Small intestine (tissue), 7 donors: ENCODE measurements at regions not wholly inside any gene's neighbourhood (a gene's known extent, or its start where the extent isn't known, plus 50 kb on each side); places are given as distances from the start of the nearest gene placed in this dataset.

Experiments used
- DNase-seq, 2 donors: peaks; one replicate each; pipeline versions ENCODE4 v3.0.0 to v3.0.0-alpha.2; 2013
- FAIRE-seq: peaks from 2 replicates; lab custom pipeline; 2012; peaks lifted over from hg19 to GRCh38; lab: Jason Lieb, UNC
- H3K27ac ChIP-seq, 3 donors: one replicate each; pipeline ENCODE4 v1.5.1; 2013; ENCODE audit warnings: low read length in 2 of 3, mild to moderate bottlenecking in 2 of 3, control low read depth in 1 of 3, inconsistent platforms in 1 of 3, low read depth in 1 of 3, moderate library complexity in 1 of 3
- H3K27me3 ChIP-seq, 3 donors: one replicate each; pipeline ENCODE4 v1.6.1; 2013; ENCODE audit warnings: low read length in 3 of 3, inconsistent platforms in 1 of 3; ENCODE audit not compliant: control insufficient read depth in 3 of 3, insufficient read depth in 3 of 3
- H3K36me3 ChIP-seq, 3 donors: one replicate each; pipeline ENCODE4 v1.6.1; 2013; ENCODE audit warnings: low read length in 3 of 3, inconsistent platforms in 1 of 3, low read depth in 1 of 3, mild to moderate bottlenecking in 1 of 3, moderate library complexity in 1 of 3; ENCODE audit not compliant: control insufficient read depth in 3 of 3, insufficient read depth in 2 of 3
- H3K4me1 ChIP-seq, 3 donors: one replicate each; pipeline ENCODE4 v1.6.1; 2013; ENCODE audit warnings: low read length in 2 of 3, inconsistent platforms in 1 of 3, low read depth in 1 of 3, mild to moderate bottlenecking in 1 of 3, moderate library complexity in 1 of 3; ENCODE audit not compliant: control insufficient read depth in 3 of 3, insufficient read depth in 2 of 3
- H3K4me3 ChIP-seq, 3 donors: one replicate each; pipeline ENCODE4 v1.5.1; 2013; ENCODE audit warnings: low read length in 3 of 3, control low read depth in 1 of 3, inconsistent platforms in 1 of 3, low read depth in 1 of 3, mild to moderate bottlenecking in 1 of 3, moderate library complexity in 1 of 3
- H3K9me3 ChIP-seq, 2 donors: one replicate each; pipeline ENCODE4 v1.6.1; 2013; ENCODE audit warnings: low read depth in 1 of 2, low read length in 1 of 2; ENCODE audit not compliant: control insufficient read depth in 2 of 2, insufficient read depth in 1 of 2
- WGBS, 3 donors: extraction: QIAGEN DNeasy Blood & Tissue Kit; methylation state at CpG; one replicate each; pipeline ENCODE4 v1.1.7; 2013; 5-methylcytosine and 5-hydroxymethylcytosine counted together
- donor health status: healthy with polysubstance abuse.
- donor health status: control.
- donor health status: control.
- donor health status: Bipolar disorder and iron deficiency.
- donor health status: healthy.

DNA sequence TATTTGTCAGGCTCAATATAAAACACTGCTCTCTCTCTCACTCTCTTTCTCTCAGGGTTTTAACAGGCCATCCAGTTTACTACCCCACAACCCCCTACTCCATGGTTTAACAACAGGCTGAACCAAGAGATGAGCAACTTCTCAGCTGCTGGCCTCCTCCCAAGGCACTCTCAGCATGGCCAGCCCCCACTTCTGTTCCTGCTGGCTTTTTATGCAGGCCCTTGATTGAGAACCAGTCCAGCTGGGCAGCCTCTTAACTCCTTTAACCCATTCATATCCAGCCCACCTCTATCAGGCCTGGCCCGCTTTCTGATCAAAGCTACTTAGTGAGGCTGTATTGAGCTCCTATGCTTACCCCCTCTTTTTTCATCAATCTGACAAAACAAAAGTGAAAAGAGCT is 346.8 kb upstream of the POU3F2 start:
- FAIRE-seq: no peak
- no peak overlapping the region for H3K4me3 ChIP-seq
- H3K27me3 ChIP-seq: peaks cover 0 to 3% (median 2%) of the 10 kb centered on the region in 3 donors
- no peaks in the 10 kb centered on the region for H3K36me3 ChIP-seq
- no peak overlapping the region for H3K27ac ChIP-seq
- WGBS, 3 donors: 52 to 87% (median 67%) methylated on average over 1 of the region's 1 CpG
- DNase-seq: no peak
- no peaks in the 10 kb centered on the region for H3K9me3 ChIP-seq
- no peaks in the 10 kb centered on the region for H3K4me1 ChIP-seq

- Histone ChIP-seq H3K4me1 (no peaks in the 10 kb centered on the region), H3K27me3 (no peaks in the 10 kb centered on the region), H3K36me3 (no peaks in the 10 kb centered on the region), H3K27ac (no peak overlapping the region), H3K9me3 (no peaks in the 10 kb centered on the region), H3K4me3 (no peak overlapping the region)
- no peak for FAIRE-seq
- no peak for DNase-seq
- WGBS, 3 donors: 61 to 64% (median 62%) methylated on average over 7 of the region's 7 CpGs
These were observed 336.1 kb upstream of the POU3F2 start for GRCh38 chr6:98498144-98498775.

DNA sequence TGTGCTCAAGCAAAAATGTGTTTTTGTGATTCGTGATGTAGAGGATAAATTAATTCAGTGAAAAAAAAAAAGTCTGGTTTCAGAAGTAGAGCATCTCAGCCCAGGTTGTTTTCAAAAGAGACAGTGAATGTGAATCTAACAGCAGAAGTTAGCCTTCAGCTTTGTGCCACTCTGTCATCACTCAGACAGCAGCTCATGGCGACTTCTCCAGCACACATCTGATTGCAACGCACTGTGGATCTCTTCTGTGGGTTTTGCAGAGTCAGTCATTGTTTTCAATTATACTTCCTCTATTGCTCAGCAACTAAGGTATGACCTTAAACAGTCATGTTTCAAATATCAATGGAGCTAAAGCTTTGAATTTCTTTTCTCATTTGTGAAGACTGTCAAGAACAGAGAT is 335.5 kb upstream of the POU3F2 start:
- DNase-seq (no peak), FAIRE-seq (no peak)
- no peaks in the 10 kb centered on the region for H3K9me3 ChIP-seq
- H3K4me1 ChIP-seq: no peaks in the 10 kb centered on the region
- no peak overlapping the region for H3K4me3 ChIP-seq
- H3K36me3 ChIP-seq: no peaks in the 10 kb centered on the region
- 23 to 38% (median 35%) methylated on average over 3 of the region's 3 CpGs for WGBS, 3 donors
- H3K27me3 ChIP-seq: no peaks in the 10 kb centered on the region
- no peak overlapping the region for H3K27ac ChIP-seq

DNA sequence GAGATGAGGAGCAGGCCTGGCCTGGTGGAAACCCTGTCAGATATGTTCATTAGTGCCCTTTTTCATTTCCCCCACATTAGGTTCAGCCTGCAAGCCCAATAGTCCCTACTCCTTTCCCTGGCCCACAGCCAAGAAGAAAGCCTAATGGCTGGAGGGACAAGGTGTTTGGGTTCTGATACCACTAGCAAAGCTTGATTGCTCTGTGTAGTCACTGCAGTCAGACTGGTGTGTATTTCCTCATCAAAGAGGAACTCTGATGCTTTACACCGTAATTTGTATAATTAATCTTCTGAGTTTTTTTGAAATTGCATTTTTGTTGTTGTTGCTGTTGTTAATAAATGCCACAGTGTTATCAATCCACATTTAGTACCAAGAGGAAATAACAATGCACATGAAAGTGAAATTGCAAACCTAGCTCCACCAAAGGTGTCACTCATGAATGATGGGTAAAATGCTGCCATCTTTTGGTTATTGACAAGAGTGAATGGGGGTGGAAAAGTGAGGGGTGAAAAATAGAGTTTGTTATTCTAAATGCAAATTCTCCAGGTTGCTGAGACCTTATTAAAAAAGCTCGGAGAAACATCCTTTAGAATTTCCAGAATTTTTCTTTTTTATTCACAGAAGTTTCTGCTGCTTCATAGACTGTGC is 320.2 kb upstream of the POU3F2 start:
- Histone ChIP-seq H3K4me1 (no peaks in the 10 kb centered on the region), H3K27ac (no peak overlapping the region), H3K27me3 (no peaks in the 10 kb centered on the region), H3K4me3 (no peak overlapping the region), H3K9me3 (no peaks in the 10 kb centered on the region), H3K36me3 (no peaks in the 10 kb centered on the region)
- WGBS, 3 donors: 60 to 80% (median 67%) methylated on average over 2 of the region's 2 CpGs
- FAIRE-seq: no peak
- peak in 1 of 2 donors; percentile 6 for DNase-seq

DNA sequence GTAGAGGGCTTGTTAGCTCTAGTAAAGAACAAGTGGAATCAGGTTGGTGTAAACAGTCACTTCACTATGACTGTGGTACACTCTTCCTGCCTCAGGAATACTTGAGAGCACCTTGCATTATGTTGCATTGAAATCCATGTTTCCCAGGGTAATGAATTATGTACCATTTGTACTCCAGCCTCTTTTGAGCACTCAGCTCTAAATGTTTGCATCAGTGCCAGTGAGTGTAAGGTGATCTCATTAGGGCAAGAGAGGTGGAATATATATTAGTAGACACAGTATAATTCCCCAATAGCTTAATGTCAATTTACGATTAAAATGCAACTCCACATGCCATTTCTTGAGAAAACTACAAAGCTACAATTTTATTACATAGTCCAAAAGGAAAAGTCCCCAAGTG is 319.6 kb upstream of the POU3F2 start:
- no peaks in the 10 kb centered on the region for H3K9me3 ChIP-seq
- DNase-seq (no peak), FAIRE-seq (no peak)
- no peaks in the 10 kb centered on the region for H3K27me3 ChIP-seq
- H3K4me3 ChIP-seq: no peak overlapping the region
- no peaks in the 10 kb centered on the region for H3K36me3 ChIP-seq
- 76 to 92% (median 91%) methylated on average over 1 of the region's 1 CpG for WGBS, 3 donors
- no peaks in the 10 kb centered on the region for H3K4me1 ChIP-seq
- H3K27ac ChIP-seq: no peak overlapping the region

DNA sequence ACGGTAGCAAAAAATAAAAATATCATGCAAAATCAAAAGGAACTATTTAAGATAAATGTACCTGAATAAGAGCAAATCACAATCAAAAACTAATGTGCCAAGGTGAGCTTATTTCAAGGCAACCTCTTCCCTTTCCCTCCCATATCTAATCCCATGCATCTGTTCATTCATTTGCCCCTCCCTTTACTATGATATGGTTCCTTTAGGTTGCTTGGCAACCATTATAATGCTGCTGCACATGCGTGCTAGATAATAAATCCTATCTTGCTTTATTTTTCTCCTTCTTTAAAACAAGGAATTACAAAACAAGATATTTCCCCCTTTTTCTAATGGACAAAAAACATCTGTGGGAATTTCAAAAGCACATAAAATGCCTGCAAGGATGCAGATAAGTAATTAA is 318.2 kb upstream of the POU3F2 start:
- no peak for FAIRE-seq
- H3K9me3 ChIP-seq: no peaks in the 10 kb centered on the region
- H3K27me3 ChIP-seq: no peaks in the 10 kb centered on the region
- H3K27ac ChIP-seq: no peak overlapping the region
- WGBS, 3 donors: 37 to 57% (median 46%) methylated on average over 2 of the region's 2 CpGs
- no peaks in the 10 kb centered on the region for H3K36me3 ChIP-seq
- DNase-seq: no peak
- H3K4me1 ChIP-seq: no peaks in the 10 kb centered on the region
- H3K4me3 ChIP-seq: no peak overlapping the region

GRCh38 chr6:98516866-98517265 is 317.5 kb upstream of the POU3F2 start:
- no peaks in the 10 kb centered on the region for H3K4me1 ChIP-seq
- WGBS, 3 donors: 30 to 41% (median 39%) methylated on average over 4 of the region's 4 CpGs
- no peak overlapping the region for H3K4me3 ChIP-seq
- no peaks in the 10 kb centered on the region for H3K36me3 ChIP-seq
- no peaks in the 10 kb centered on the region for H3K9me3 ChIP-seq
- no peaks in the 10 kb centered on the region for H3K27me3 ChIP-seq
- FAIRE-seq (no peak), DNase-seq (no peak)
- H3K27ac ChIP-seq: no peak overlapping the region

GRCh38 chr6:98525860-98526259 is 308.5 kb upstream of the POU3F2 start:
- Histone ChIP-seq H3K9me3 (peaks cover 0 to 2% of the 10 kb centered on the region in 2 donors), H3K27me3 (no peaks in the 10 kb centered on the region), H3K4me1 (no peaks in the 10 kb centered on the region), H3K27ac (no peak overlapping the region), H3K36me3 (no peaks in the 10 kb centered on the region), H3K4me3 (no peak overlapping the region)
- DNase-seq (no peak), FAIRE-seq (no peak)
- 12 to 26% (median 25%) methylated on average over 3 of the region's 3 CpGs for WGBS, 3 donors

DNA sequence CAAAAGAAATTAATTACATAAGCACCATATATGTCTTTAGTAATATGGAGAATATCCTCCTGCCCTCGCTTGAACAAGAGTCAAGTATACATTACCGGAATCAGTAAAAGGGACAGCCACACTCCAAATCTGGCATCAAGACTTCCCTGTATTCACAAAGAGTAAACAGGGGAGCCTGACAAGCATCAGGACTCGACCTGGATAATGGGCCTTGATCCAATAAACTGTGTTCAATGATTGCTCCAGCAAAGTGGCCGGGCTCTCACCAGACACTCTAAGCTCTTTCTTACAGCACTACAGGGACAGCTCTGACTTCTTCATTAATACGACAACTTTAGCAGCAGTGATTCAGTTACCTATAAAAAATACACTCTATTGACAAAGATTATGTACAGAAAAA is 307.9 kb upstream of the POU3F2 start:
- no peak overlapping the region for H3K4me3 ChIP-seq
- FAIRE-seq (no peak), DNase-seq (no peak)
- peaks cover 0 to 2% of the 10 kb centered on the region in 2 donors for H3K9me3 ChIP-seq
- 55 to 63% (median 57%) methylated on average over 5 of the region's 5 CpGs for WGBS, 3 donors
- no peaks in the 10 kb centered on the region for H3K4me1 ChIP-seq
- H3K27me3 ChIP-seq: no peaks in the 10 kb centered on the region
- no peaks in the 10 kb centered on the region for H3K36me3 ChIP-seq
- H3K27ac ChIP-seq: no peak overlapping the region
